ENCODE measurements at regions not wholly inside any gene's neighbourhood (a gene's known extent, or its start where the extent isn't known, plus 50 kb on each side); places are given as distances from the start of the nearest gene placed in this dataset.

DNA sequence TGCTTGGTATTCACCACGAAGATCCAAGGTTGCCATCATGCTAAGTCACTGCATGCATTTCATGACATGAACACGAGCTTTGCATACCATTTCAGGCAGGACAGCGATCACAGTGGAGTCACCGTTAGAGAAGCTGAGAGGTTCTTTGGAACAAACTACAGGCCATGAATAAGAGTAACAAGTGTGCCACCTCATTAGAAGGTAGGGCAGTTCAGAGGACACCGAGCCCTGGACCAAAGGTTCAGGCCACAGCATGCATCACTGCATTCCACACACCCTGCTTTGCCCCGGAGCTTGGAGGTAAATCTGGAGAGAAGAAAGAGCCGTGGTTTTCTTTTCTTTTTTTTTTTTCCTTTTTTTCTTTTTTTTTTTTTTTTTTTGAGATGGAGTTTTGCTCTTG, 66.9 kb upstream of the CDH4 start:
- peak overlapping the region; percentile 79 for H3K27ac Mint-ChIP-seq (ENCODE audit: low read depth, unreplicated experiment)
- ChIA-PET POLR2A (no interaction called here), CTCF (interaction anchor here (0.6 kb wide), 1 partner anchor 974 kb away, joined by 4 read pairs; no protein-coding TSS in a partner anchor)
- no peaks in the 10 kb centered on the region for H3K27me3 Mint-ChIP-seq (ENCODE audit: insufficient read depth, unreplicated experiment)
- TF ChIP-seq, protein P1, sequence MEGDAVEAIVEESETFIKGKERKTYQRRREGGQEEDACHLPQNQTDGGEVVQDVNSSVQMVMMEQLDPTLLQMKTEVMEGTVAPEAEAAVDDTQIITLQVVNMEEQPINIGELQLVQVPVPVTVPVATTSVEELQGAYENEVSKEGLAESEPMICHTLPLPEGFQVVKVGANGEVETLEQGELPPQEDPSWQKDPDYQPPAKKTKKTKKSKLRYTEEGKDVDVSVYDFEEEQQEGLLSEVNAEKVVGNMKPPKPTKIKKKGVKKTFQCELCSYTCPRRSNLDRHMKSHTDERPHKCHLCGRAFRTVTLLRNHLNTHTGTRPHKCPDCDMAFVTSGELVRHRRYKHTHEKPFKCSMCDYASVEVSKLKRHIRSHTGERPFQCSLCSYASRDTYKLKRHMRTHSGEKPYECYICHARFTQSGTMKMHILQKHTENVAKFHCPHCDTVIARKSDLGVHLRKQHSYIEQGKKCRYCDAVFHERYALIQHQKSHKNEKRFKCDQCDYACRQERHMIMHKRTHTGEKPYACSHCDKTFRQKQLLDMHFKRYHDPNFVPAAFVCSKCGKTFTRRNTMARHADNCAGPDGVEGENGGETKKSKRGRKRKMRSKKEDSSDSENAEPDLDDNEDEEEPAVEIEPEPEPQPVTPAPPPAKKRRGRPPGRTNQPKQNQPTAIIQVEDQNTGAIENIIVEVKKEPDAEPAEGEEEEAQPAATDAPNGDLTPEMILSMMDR (IDR thresholded peaks at IDR 0.05; ENCODE audit: unreplicated experiment): no peak
- H3K36me3 Mint-ChIP-seq (ENCODE audit: insufficient read depth, unreplicated experiment): no peaks in the 10 kb centered on the region
- BruUV-seq (replicated peaks): TSS peak; percentile 70
- no peaks in the 10 kb centered on the region for H3K9me3 Mint-ChIP-seq (ENCODE audit: unreplicated experiment)
- peaks cover 27% of the 10 kb centered on the region for H3K4me1 Mint-ChIP-seq (ENCODE audit: insufficient read depth, unreplicated experiment)
- peak; percentile 4 for DNase-seq (ENCODE audit: unreplicated experiment)
- H3K4me3 Mint-ChIP-seq (ENCODE audit: unreplicated experiment): peak overlapping the region; percentile 60
- intact Hi-C loops (cut with micrococcal nuclease): loop anchor here (5.0 to 10.0 kb wide), 3 partner anchors 67 to 477 kb away; partner anchors contain the start of gene CDH4

DNA sequence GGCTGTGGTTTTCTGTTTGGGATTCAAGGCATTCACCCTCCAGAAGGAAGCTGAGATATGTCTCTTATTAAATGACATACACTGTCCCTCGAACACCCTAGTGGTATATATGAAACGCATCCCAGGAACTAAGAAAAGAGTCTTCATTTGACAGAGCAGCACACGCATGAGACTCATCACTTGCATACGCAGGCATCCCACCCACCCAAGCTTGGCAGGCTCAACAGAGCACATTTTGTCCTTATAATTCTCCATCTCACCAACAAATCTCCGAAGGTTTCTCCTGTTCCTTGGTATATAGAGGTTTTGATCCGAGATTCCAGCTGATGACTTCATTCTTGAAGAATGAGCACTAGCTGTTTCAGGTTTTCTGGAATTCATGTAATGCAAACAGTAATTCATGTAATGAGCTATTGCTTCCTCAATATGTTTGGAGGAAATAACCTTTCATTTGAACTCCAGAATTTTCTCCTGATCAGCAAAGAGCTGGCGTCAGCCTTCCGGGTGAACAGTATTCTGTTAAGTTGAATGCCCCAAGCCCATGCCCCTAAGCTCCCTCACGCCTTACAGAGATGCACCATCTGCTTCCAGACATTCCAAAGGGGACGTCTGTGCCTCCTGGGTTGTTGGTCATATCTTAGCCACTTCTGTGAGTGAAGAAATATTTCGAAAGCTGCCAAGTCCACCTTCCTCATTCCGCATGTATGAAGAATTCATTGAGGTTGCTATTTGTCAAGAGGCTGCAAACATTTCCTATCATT, 66.0 kb upstream of the CDH4 start:
- H3K4me1 Mint-ChIP-seq (ENCODE audit: insufficient read depth, unreplicated experiment): peaks cover 27% of the 10 kb centered on the region
- H3K4me3 Mint-ChIP-seq (ENCODE audit: unreplicated experiment): peak overlapping the region; percentile 60
- no peaks in the 10 kb centered on the region for H3K9me3 Mint-ChIP-seq (ENCODE audit: unreplicated experiment)
- intact Hi-C loops (cut with micrococcal nuclease): loop anchor here (1.0 to 10.0 kb wide), 4 partner anchors 59 to 476 kb away; partner anchors contain the start of gene CDH4
- peak overlapping the region; percentile 79 for H3K27ac Mint-ChIP-seq (ENCODE audit: low read depth, unreplicated experiment)
- CTCF ChIA-PET: interaction anchor here (0.6 to 1.6 kb wide), 7 partner anchors 16 to 543 kb away, joined by 3 to 9 read pairs (median 4); no protein-coding TSS in a partner anchor
- DNase-seq (ENCODE audit: unreplicated experiment): peak; percentile 82
- POLR2A ChIA-PET: interaction anchor here (0.7 to 1.3 kb wide), 4 partner anchors 9 to 1214 kb away, joined by 3 read pairs; partner anchors contain the start of gene CDH4
- H3K27me3 Mint-ChIP-seq (ENCODE audit: insufficient read depth, unreplicated experiment): no peaks in the 10 kb centered on the region
- no TSS peak for BruUV-seq (replicated peaks)
- TF ChIP-seq, protein P1 (IDR thresholded peaks at IDR 0.05; ENCODE audit: unreplicated experiment): no peak
- no peaks in the 10 kb centered on the region for H3K36me3 Mint-ChIP-seq (ENCODE audit: insufficient read depth, unreplicated experiment)

DNA sequence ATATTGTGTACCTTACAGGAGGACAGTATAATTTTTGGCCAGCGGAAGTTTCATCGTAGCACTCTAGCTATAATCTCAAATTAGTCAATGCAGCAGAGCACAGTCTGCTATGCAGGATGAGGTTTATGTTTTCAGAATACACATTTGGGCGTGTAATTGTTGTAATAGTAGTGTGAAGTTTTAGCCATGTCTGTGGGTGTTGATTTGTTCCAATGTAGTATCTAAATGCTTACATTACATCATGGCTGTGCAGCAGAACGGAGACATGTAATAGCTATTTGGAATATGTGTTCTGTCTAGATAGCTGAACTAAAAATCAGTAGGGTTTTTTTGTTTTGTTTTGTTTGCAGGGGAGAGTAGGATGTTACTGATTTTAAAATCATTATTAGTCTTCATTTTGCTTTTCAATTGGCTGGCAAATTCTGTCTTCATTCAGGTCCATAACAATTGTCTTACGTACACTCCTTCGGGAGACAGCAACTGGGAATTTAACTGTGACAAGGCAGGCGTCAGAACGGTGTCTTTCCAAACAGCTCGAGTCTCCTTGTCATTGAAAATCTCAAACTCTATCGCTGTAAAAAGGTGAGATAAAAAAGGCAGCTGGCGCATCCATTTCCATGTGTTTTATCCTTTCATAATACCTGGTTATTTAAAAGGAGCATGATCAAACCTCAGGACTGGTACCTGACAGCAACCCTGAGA, 65.1 kb upstream of the CDH4 start:
- POLR2A ChIA-PET: interaction anchor here (0.7 to 1.3 kb wide), 5 partner anchors 10 to 1215 kb away, joined by 3 read pairs; partner anchors contain the start of gene CDH4

More for the DNA sequence above, 65.1 kb upstream of the CDH4 start:
- peak overlapping the region; percentile 79 for H3K27ac Mint-ChIP-seq (ENCODE audit: low read depth, unreplicated experiment)
- TSS peak; percentile 92 for BruUV-seq (replicated peaks)
- CTCF ChIA-PET: interaction anchor here (0.9 to 1.6 kb wide), 2 partner anchors 21 to 42 kb away, joined by 4 to 9 read pairs; no protein-coding TSS in a partner anchor
- H3K36me3 Mint-ChIP-seq (ENCODE audit: insufficient read depth, unreplicated experiment): no peaks in the 10 kb centered on the region
- H3K27me3 Mint-ChIP-seq (ENCODE audit: insufficient read depth, unreplicated experiment): no peaks in the 10 kb centered on the region
- DNase-seq (ENCODE audit: unreplicated experiment): no peak
- H3K9me3 Mint-ChIP-seq (ENCODE audit: unreplicated experiment): no peaks in the 10 kb centered on the region
- intact Hi-C loops (cut with micrococcal nuclease): loop anchor here (1.0 to 10.0 kb wide), 4 partner anchors 60 to 475 kb away; partner anchors contain the start of gene CDH4
- TF ChIP-seq, protein P1 (IDR thresholded peaks at IDR 0.05; ENCODE audit: unreplicated experiment): no peak
- H3K4me3 Mint-ChIP-seq (ENCODE audit: unreplicated experiment): peak overlapping the region; percentile 60
- H3K4me1 Mint-ChIP-seq (ENCODE audit: insufficient read depth, unreplicated experiment): peaks cover 27% of the 10 kb centered on the region
